Keratinocyte (primary cell): ENCODE measurements at regions not wholly inside any gene's neighbourhood (a gene's known extent, or its start where the extent isn't known, plus 50 kb on each side); places are given as distances from the start of the nearest gene placed in this dataset.

Experiments used
- DNase-seq: peaks from one replicate; pipeline ENCODE4 v3.0.0-alpha.2; 2011; ENCODE audit warnings: low read depth, missing footprints, low spot score
- FAIRE-seq: peaks from 2 replicates; lab custom pipeline; 2011; peaks lifted over from hg19 to GRCh38; lab: Jason Lieb, UNC
- H2AFZ ChIP-seq: 2 replicates; pipeline ENCODE4 v1.6.0; 2012; ENCODE audit warnings: low read length, control low read depth, inconsistent platforms; ENCODE audit not compliant: control insufficient read depth
- H3K27ac ChIP-seq: 2 replicates; pipeline ENCODE4 v1.5.1; 2011; ENCODE audit warnings: low read length; ENCODE audit not compliant: control insufficient read depth, insufficient read depth
- H3K27me3 ChIP-seq: 3 replicates; pipeline ENCODE4 v1.6.0; 2011; ENCODE audit warnings: low read length; ENCODE audit not compliant: control insufficient read depth, insufficient read depth; ENCODE audit errors: extremely low read depth
- H3K36me3 ChIP-seq, 2 experiments: 2 replicates in 1 of 2; 3 replicates in 1 of 2; pipeline ENCODE4 v1.5.1; 2011; ENCODE audit warnings: low read length in 2 of 2, mild to moderate bottlenecking in 1 of 2; ENCODE audit not compliant: control insufficient read depth in 2 of 2, insufficient read depth in 2 of 2; ENCODE audit errors: extremely low read depth in 1 of 2
- H3K4me1 ChIP-seq: 3 replicates; pipeline ENCODE4 v1.5.1; 2011; ENCODE audit warnings: low read length; ENCODE audit not compliant: control insufficient read depth, insufficient read depth; ENCODE audit errors: extremely low read depth
- H3K4me2 ChIP-seq: 3 replicates; pipeline ENCODE4 v1.6.0; 2011; ENCODE audit warnings: low read depth, low read length; ENCODE audit not compliant: control insufficient read depth, insufficient read depth; ENCODE audit errors: extremely low read depth
- H3K4me3 ChIP-seq, 3 experiments: fragments of 200-600 bp in 1 of 3; sonication (generic) in 1 of 3; 2 replicates in 2 of 3; 3 replicates in 1 of 3; pipeline ENCODE4 v1.5.1; 2011 to 2016; ENCODE audit warnings: low read length in 3 of 3, mild to moderate bottlenecking in 3 of 3, control low read depth in 2 of 3, inconsistent platforms in 1 of 3, low read depth in 1 of 3, mixed read lengths in 1 of 3, mixed run types in 1 of 3, moderate library complexity in 1 of 3; ENCODE audit not compliant: control insufficient read depth in 2 of 3, insufficient read depth in 2 of 3; ENCODE audit errors: extremely low read depth in 1 of 3
- H3K79me2 ChIP-seq: 2 replicates; pipeline ENCODE4 v1.6.0; 2012; ENCODE audit warnings: low read length; ENCODE audit not compliant: control insufficient read depth, insufficient read depth
- H3K9ac ChIP-seq: 3 replicates; pipeline ENCODE4 v1.6.0; 2011; ENCODE audit warnings: low read length; ENCODE audit not compliant: control insufficient read depth, insufficient read depth; ENCODE audit errors: extremely low read depth
- H3K9me1 ChIP-seq: 3 replicates; pipeline ENCODE4 v1.6.0; 2011; ENCODE audit warnings: low read length; ENCODE audit not compliant: control insufficient read depth, insufficient read depth; ENCODE audit errors: extremely low read depth
- H3K9me3 ChIP-seq: 2 replicates; pipeline ENCODE4 v1.5.1; 2012; ENCODE audit warnings: low read depth, low read length; ENCODE audit not compliant: control insufficient read depth
- H4K20me1 ChIP-seq: 3 replicates; pipeline ENCODE4 v1.6.0; 2011; ENCODE audit warnings: low read length; ENCODE audit not compliant: control insufficient read depth, insufficient read depth; ENCODE audit errors: extremely low read depth
- EZH2 ChIP-seq: IDR thresholded peaks from one replicate; pipeline ENCODE4 v1.6.1; 2012; ENCODE audit warnings: inconsistent platforms, mild to moderate bottlenecking, low read length, moderate library complexity
- dilution Hi-C: fragments of 300-500 bp; cut with MboI; formaldehyde crosslinking; loops from one replicate; pipeline ENCODE4 v1.7.0; 2020; ENCODE audit warnings: low sequenced_read_pairs; ENCODE audit not compliant: extremely low pct_ligation_motif_present
- TF ChIP-seq, protein P1 (sequence below), 3 experiments: IDR thresholded peaks in 1 of 3; conservative IDR thresholded peaks in 1 of 3; optimal IDR thresholded peaks in 1 of 3; 2 replicates in 2 of 3; 3 replicates in 1 of 3; pipeline versions ENCODE3 to v1.5.1; 2011; ENCODE audit warnings: low read length in 3 of 3, mild to moderate bottlenecking in 3 of 3, moderate library complexity in 2 of 3, control low read depth in 1 of 3, inconsistent platforms in 1 of 3; ENCODE audit not compliant: insufficient read depth in 2 of 3; ENCODE audit errors: extremely low read depth in 1 of 3

DNA sequence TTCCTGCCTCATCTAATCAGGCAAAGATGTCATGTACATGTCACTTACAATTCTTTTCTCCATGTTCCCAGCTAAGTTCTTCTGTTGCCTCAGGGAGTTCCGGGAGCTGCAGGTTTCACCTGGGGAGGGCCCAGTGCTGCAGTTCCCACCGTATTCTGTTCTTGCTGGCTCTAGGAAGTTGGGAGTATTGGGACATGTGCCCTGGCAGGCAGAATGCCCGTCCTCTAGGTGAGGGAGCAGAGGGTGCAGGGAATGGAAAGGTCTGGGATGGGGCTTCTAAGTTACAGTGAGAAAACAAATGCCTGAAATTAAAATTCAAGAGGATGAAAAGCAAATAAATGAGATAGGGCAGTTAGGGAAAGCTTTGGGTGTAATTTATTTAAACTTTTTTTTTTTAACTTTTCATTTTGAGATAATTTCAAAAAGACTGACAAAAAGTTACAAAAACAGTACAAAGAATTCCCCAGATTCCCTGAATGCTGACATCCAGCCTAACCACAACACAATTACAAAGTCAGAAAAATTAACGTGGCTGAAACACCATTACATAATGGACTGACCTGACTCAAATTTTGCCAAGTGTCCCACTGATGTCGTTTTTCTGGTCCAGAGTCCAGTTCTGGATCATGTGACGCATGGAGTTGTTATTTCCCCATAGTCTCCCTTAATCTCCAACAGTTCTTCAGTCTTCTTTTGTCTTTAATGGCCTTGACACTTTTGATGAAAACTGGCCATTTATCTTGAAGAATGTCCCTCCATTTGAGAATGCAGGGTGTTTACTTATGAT lies 187.2 kb upstream of the MYL2 start:
- Histone ChIP-seq H4K20me1 (no peaks in the 10 kb centered on the region), H3K9me1 (no peaks in the 10 kb centered on the region), H3K27me3 (peaks cover 17% of the 10 kb centered on the region), H3K9me3 (no peaks in the 10 kb centered on the region), H3K4me2 (no peak overlapping the region), H3K4me1 (peaks cover under 1% of the 10 kb centered on the region), H3K36me3 (no peaks in the 10 kb centered on the region), H3K79me2 (no peaks in the 10 kb centered on the region), H3K27ac (no peak overlapping the region), H3K9ac (no peak overlapping the region), H3K4me3 (no peak overlapping the region), H2AFZ (no peak overlapping the region)
- dilution Hi-C loops = no loop called here
- no peak for TF ChIP-seq EZH2
- TF ChIP-seq, protein P1, sequence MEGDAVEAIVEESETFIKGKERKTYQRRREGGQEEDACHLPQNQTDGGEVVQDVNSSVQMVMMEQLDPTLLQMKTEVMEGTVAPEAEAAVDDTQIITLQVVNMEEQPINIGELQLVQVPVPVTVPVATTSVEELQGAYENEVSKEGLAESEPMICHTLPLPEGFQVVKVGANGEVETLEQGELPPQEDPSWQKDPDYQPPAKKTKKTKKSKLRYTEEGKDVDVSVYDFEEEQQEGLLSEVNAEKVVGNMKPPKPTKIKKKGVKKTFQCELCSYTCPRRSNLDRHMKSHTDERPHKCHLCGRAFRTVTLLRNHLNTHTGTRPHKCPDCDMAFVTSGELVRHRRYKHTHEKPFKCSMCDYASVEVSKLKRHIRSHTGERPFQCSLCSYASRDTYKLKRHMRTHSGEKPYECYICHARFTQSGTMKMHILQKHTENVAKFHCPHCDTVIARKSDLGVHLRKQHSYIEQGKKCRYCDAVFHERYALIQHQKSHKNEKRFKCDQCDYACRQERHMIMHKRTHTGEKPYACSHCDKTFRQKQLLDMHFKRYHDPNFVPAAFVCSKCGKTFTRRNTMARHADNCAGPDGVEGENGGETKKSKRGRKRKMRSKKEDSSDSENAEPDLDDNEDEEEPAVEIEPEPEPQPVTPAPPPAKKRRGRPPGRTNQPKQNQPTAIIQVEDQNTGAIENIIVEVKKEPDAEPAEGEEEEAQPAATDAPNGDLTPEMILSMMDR (optimal IDR thresholded peaks at IDR 0.05 in 1 of 3, IDR thresholded peaks at IDR 0.05 in 1 of 3, conservative IDR thresholded peaks at IDR 0.05 in 1 of 3; ENCODE audit: extremely low read depth in 1 of 3, insufficient read depth in 2 of 3, low read length in 3 of 3) = no peak
- DNase-seq (no peak), FAIRE-seq (no peak)

- FAIRE-seq = no peak
- dilution Hi-C loops = no loop called here
- peaks cover 8% of the 10 kb centered on the region for H3K4me1 ChIP-seq
Observed at GRCh38 chr12:111105294-111105693, 184.9 kb upstream of the MYL2 start.

More at GRCh38 chr12:111105294-111105693, 184.9 kb upstream of the MYL2 start:
- H3K36me3 ChIP-seq = no peaks in the 10 kb centered on the region
- no peak overlapping the region for H3K9ac ChIP-seq
- H3K9me1 ChIP-seq = no peaks in the 10 kb centered on the region
- TF ChIP-seq, protein P1 (optimal IDR thresholded peaks at IDR 0.05 in 1 of 3, IDR thresholded peaks at IDR 0.05 in 1 of 3, conservative IDR thresholded peaks at IDR 0.05 in 1 of 3; ENCODE audit: extremely low read depth in 1 of 3, insufficient read depth in 2 of 3, low read length in 3 of 3) = no peak
- TF ChIP-seq EZH2 = no peak
- peaks cover 31% of the 10 kb centered on the region for H3K27me3 ChIP-seq
- no peak for DNase-seq
- no peak overlapping the region for H3K4me3 ChIP-seq
- no peak overlapping the region for H3K27ac ChIP-seq
- H2AFZ ChIP-seq = no peak overlapping the region
- no peaks in the 10 kb centered on the region for H3K9me3 ChIP-seq
- no peaks in the 10 kb centered on the region for H3K79me2 ChIP-seq
- no peak overlapping the region for H3K4me2 ChIP-seq
- H4K20me1 ChIP-seq = no peaks in the 10 kb centered on the region
